Endothelial cell (in vitro differentiated cells): ENCODE measurements at regions not wholly inside any gene's neighbourhood (a gene's known extent, or its start where the extent isn't known, plus 50 kb on each side); places are given as distances from the start of the nearest gene placed in this dataset.
"Not testable (repeated sequence)": the region's sequence is repeated elsewhere in the genome, so short reads cannot be mapped to it uniquely, and the experiment has no call there.

ENCODE experiments used
- DNase-seq: peaks from one replicate; pipeline ENCODE4 v3.0.0; 2021; ENCODE audit warnings: low spot score
- H3K27ac Mint-ChIP-seq: one replicate; pipeline ENCODE4 v1.8.0; 2021; ENCODE audit warnings: mixed read lengths, inconsistent platforms; ENCODE audit not compliant: unreplicated experiment
- H3K27me3 Mint-ChIP-seq: one replicate; pipeline ENCODE4 v1.8.0; 2021; ENCODE audit warnings: mild to moderate bottlenecking, moderate library complexity, mixed read lengths, inconsistent platforms; ENCODE audit not compliant: unreplicated experiment
- H3K36me3 Mint-ChIP-seq: one replicate; pipeline ENCODE4 v1.8.0; 2021; ENCODE audit warnings: mild to moderate bottlenecking, low read depth, mixed read lengths, inconsistent platforms; ENCODE audit not compliant: unreplicated experiment
- H3K4me1 Mint-ChIP-seq: one replicate; pipeline ENCODE4 v1.8.0; 2021; ENCODE audit warnings: mild to moderate bottlenecking, mixed read lengths, inconsistent platforms; ENCODE audit not compliant: unreplicated experiment
- H3K4me3 Mint-ChIP-seq: one replicate; pipeline ENCODE4 v1.8.0; 2021; ENCODE audit warnings: mild to moderate bottlenecking, mixed read lengths, inconsistent platforms; ENCODE audit not compliant: unreplicated experiment
- H3K9me3 Mint-ChIP-seq: one replicate; pipeline ENCODE4 v1.8.0; 2021; ENCODE audit warnings: mixed read lengths, inconsistent platforms; ENCODE audit not compliant: unreplicated experiment
- CTCF ChIP-seq: fragments of 200-600 bp; sonication (generic); IDR thresholded peaks from one replicate; pipeline ENCODE4 v1.5.0; 2021; ENCODE audit warnings: antibody characterized with exemption; ENCODE audit not compliant: unreplicated experiment

DNA sequence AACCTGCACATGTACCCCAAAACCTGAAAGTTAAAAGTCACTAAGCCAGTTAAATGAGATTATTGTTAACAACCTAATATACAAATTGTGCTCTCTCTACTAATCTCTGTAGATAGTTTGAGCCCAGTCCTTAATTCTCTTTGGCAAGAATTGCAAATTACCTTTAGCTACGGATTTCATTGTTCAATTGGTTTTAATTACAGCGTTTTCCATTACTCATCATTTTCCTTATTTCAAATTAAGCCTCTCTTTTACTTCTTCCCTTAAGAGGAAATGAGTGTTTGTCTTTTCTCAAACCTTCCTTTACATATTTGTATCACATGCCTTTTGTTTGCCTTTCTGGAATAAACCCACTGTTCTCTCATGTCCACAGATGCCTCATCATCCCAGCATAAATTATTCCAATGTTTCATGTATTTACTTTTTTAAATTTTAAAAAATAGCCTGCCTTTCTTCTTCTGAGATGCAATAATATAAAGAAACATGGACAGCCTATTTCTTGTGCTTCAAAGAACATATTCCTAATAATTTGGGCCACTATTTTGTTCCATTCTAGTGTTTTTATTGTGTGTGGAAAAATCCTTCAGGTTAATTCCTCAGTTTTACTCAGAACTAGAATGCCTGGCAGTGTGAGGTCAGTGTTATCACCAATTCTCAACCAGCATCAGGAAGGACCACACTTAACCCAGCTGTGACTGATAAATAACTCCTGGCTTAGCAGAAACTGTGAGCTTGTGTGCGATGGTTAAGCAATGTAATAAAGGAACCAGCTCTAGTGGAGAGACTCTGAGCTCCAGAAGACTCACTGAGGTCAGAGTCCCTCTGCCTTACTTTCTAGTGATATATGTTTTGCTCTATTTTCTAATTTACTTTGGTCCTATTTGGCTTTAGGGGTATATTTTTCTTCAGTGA lies 600.5 kb downstream of the LTN1 start:
- no peak for DNase-seq
- no peaks in the 10 kb centered on the region for H3K36me3 Mint-ChIP-seq
- no peaks in the 10 kb centered on the region for H3K4me1 Mint-ChIP-seq
- H3K27me3 Mint-ChIP-seq: peaks cover 1% of the 10 kb centered on the region
- H3K4me3 Mint-ChIP-seq: no peak overlapping the region
- no peak for TF ChIP-seq CTCF
- no peaks in the 10 kb centered on the region for H3K9me3 Mint-ChIP-seq
- no peak overlapping the region for H3K27ac Mint-ChIP-seq

DNA sequence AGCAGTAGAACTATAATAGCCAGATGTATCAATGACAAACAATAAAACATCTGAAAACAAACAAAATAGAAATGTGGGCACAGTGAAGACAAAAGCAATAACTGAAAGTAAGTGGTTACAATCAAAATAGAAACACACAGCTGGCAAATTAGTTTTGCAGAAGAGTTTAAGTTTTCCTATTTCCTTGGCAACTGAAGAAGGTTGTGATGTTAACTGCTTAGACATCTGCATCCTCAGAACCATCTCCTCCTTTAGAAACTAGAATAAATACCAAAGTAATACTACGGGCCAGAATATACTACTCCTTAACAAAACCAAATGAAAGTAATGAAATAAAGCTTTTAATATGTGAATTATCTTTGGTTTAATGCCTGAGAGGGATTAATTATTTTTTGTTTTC lies 605.5 kb downstream of the LTN1 start:
- H3K27me3 Mint-ChIP-seq: no peaks in the 10 kb centered on the region
- TF ChIP-seq CTCF: no peak
- no peaks in the 10 kb centered on the region for H3K4me1 Mint-ChIP-seq
- no peak overlapping the region for H3K4me3 Mint-ChIP-seq
- no peak for DNase-seq
- no peaks in the 10 kb centered on the region for H3K9me3 Mint-ChIP-seq
- H3K27ac Mint-ChIP-seq: no peak overlapping the region
- no peaks in the 10 kb centered on the region for H3K36me3 Mint-ChIP-seq

GRCh38 chr21:28385845-28386244 lies 606.8 kb downstream of the LTN1 start:
- H3K9me3 Mint-ChIP-seq: no peaks in the 10 kb centered on the region
- no peak overlapping the region for H3K27ac Mint-ChIP-seq
- H3K4me3 Mint-ChIP-seq: no peak overlapping the region
- DNase-seq: no peak
- no peaks in the 10 kb centered on the region for H3K4me1 Mint-ChIP-seq
- no peaks in the 10 kb centered on the region for H3K36me3 Mint-ChIP-seq
- no peaks in the 10 kb centered on the region for H3K27me3 Mint-ChIP-seq
- TF ChIP-seq CTCF: no peak

GRCh38 chr21:28381000-28381745 lies 611.5 kb downstream of the LTN1 start:
- H3K27ac Mint-ChIP-seq, H3K4me1 Mint-ChIP-seq, H3K4me3 Mint-ChIP-seq, DNase-seq, H3K36me3 Mint-ChIP-seq, H3K27me3 Mint-ChIP-seq, H3K9me3 Mint-ChIP-seq: not testable (repeated sequence)

- Mint-ChIP-seq H3K4me1 (peaks cover 5% of the 10 kb centered on the region), H3K27me3 (no peaks in the 10 kb centered on the region), H3K4me3 (no peak overlapping the region), H3K36me3 (no peaks in the 10 kb centered on the region), H3K9me3 (no peaks in the 10 kb centered on the region), H3K27ac (no peak overlapping the region)
- TF ChIP-seq CTCF: no peak
- DNase-seq: no peak
These were observed 612.4 kb downstream of the LTN1 start for GRCh38 chr21:28380241-28380640.
